ENCODE measurements at regions not wholly inside any gene's neighbourhood (a gene's known extent, or its start where the extent isn't known, plus 50 kb on each side); places are given as distances from the start of the nearest gene placed in this dataset.

DNA sequence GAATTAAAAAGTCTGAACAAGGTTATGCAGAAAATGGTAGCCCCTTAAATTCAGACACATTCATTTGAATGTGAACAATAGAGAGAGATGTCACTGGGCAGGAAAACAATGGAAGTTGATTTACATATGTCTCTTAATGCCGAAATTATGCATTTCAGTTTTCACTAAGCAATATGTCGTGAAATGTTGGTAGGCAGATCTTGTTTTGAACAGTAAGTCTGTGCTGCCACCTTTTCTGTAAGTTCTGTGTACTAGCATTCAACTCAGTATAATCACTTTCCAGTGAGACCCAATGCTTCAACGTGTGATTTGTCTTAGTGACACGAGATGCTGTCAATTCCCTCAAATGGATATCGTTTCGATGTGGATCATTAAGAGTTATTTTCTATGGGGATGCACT lies 222.7 kb upstream of the VCX3A start:
- TF ChIP-seq, protein P1, sequence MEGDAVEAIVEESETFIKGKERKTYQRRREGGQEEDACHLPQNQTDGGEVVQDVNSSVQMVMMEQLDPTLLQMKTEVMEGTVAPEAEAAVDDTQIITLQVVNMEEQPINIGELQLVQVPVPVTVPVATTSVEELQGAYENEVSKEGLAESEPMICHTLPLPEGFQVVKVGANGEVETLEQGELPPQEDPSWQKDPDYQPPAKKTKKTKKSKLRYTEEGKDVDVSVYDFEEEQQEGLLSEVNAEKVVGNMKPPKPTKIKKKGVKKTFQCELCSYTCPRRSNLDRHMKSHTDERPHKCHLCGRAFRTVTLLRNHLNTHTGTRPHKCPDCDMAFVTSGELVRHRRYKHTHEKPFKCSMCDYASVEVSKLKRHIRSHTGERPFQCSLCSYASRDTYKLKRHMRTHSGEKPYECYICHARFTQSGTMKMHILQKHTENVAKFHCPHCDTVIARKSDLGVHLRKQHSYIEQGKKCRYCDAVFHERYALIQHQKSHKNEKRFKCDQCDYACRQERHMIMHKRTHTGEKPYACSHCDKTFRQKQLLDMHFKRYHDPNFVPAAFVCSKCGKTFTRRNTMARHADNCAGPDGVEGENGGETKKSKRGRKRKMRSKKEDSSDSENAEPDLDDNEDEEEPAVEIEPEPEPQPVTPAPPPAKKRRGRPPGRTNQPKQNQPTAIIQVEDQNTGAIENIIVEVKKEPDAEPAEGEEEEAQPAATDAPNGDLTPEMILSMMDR (IDR thresholded peaks at IDR 0.05): no peak
- no peak for TF ChIP-seq POLR2A (IDR thresholded peaks at IDR 0.05)

Data from Peyer's patch (tissue), 4 donors.